ENCODE measurements at regions not wholly inside any gene's neighbourhood (a gene's known extent, or its start where the extent isn't known, plus 50 kb on each side); places are given as distances from the start of the nearest gene placed in this dataset.
"Not testable (repeated sequence)": the region's sequence is repeated elsewhere in the genome, so short reads cannot be mapped to it uniquely, and the experiment has no call there.

GRCh38 chr5:92860061-92860460, 721.0 kb downstream of the NR2F1-AS1 start:
- Histone ChIP-seq H3K36me3 (ENCODE audit: control insufficient read depth, insufficient read depth, low read length) (no peaks in the 10 kb centered on the region), H3K4me3 (ENCODE audit: extremely low read depth, insufficient read depth, low read length, poor library complexity, severe bottlenecking) (no peak overlapping the region), H3K27ac (ENCODE audit: low read depth, low read length, severe bottlenecking) (no peak overlapping the region), H3K4me1 (ENCODE audit: control insufficient read depth, insufficient read depth, low read length, poor library complexity, severe bottlenecking) (no peaks in the 10 kb centered on the region), H3K9me3 (ENCODE audit: control insufficient read depth, low read length) (no peaks in the 10 kb centered on the region)
- WGBS, 2 experiments (ENCODE audit: insufficient coverage in 2 of 2) = 83 to 100% methylated on average over 1 of the region's 2 CpGs

- H3K36me3 ChIP-seq (ENCODE audit: control insufficient read depth, insufficient read depth, low read length) = no peaks in the 10 kb centered on the region
- H3K27ac ChIP-seq (ENCODE audit: low read depth, low read length, severe bottlenecking) = no peak overlapping the region
- WGBS, 2 experiments (ENCODE audit: insufficient coverage in 2 of 2) = 71% methylated on average over 1 of the region's 4 CpGs; no CpG with 5 or more reads in 1 of the 2 experiments
- H3K9me3 ChIP-seq (ENCODE audit: control insufficient read depth, low read length) = no peaks in the 10 kb centered on the region
- H3K4me3 ChIP-seq (ENCODE audit: extremely low read depth, insufficient read depth, low read length, poor library complexity, severe bottlenecking) = no peak overlapping the region
- no peaks in the 10 kb centered on the region for H3K4me1 ChIP-seq (ENCODE audit: control insufficient read depth, insufficient read depth, low read length, poor library complexity, severe bottlenecking)
These were observed 728.8 kb downstream of the NR2F1-AS1 start for GRCh38 chr5:92852219-92852618.

GRCh38 chr5:92850886-92851285, 730.1 kb downstream of the NR2F1-AS1 start:
- no CpG with 5 or more reads among the region's 2 CpGs for WGBS, 2 experiments (ENCODE audit: insufficient coverage in 2 of 2)
- no peaks in the 10 kb centered on the region for H3K4me1 ChIP-seq (ENCODE audit: control insufficient read depth, insufficient read depth, low read length, poor library complexity, severe bottlenecking)
- H3K27ac ChIP-seq (ENCODE audit: low read depth, low read length, severe bottlenecking) = no peak overlapping the region
- no peaks in the 10 kb centered on the region for H3K9me3 ChIP-seq (ENCODE audit: control insufficient read depth, low read length)
- H3K36me3 ChIP-seq (ENCODE audit: control insufficient read depth, insufficient read depth, low read length) = no peaks in the 10 kb centered on the region
- H3K4me3 ChIP-seq (ENCODE audit: extremely low read depth, insufficient read depth, low read length, poor library complexity, severe bottlenecking) = no peak overlapping the region

GRCh38 chr5:92849756-92850155, 731.3 kb downstream of the NR2F1-AS1 start:
- Histone ChIP-seq H3K36me3 (ENCODE audit: control insufficient read depth, insufficient read depth, low read length) (no peaks in the 10 kb centered on the region), H3K27ac (ENCODE audit: low read depth, low read length, severe bottlenecking) (no peak overlapping the region), H3K9me3 (ENCODE audit: control insufficient read depth, low read length) (no peaks in the 10 kb centered on the region), H3K4me3 (ENCODE audit: extremely low read depth, insufficient read depth, low read length, poor library complexity, severe bottlenecking) (no peak overlapping the region), H3K4me1 (ENCODE audit: control insufficient read depth, insufficient read depth, low read length, poor library complexity, severe bottlenecking) (no peaks in the 10 kb centered on the region)

GRCh38 chr5:92841604-92842155, 739.3 kb downstream of the NR2F1-AS1 start:
- Histone ChIP-seq H3K9me3 (ENCODE audit: control insufficient read depth, low read length) (no peaks in the 10 kb centered on the region), H3K4me1 (ENCODE audit: control insufficient read depth, insufficient read depth, low read length, poor library complexity, severe bottlenecking) (no peaks in the 10 kb centered on the region), H3K27ac (ENCODE audit: low read depth, low read length, severe bottlenecking) (no peak overlapping the region), H3K4me3 (ENCODE audit: extremely low read depth, insufficient read depth, low read length, poor library complexity, severe bottlenecking) (no peak overlapping the region), H3K36me3 (ENCODE audit: control insufficient read depth, insufficient read depth, low read length) (no peaks in the 10 kb centered on the region)
- WGBS, 2 experiments (ENCODE audit: insufficient coverage in 2 of 2) = 92 to 93% methylated on average over 3 to 4 of the region's 5 CpGs

GRCh38 chr5:92838253-92838652, 742.8 kb downstream of the NR2F1-AS1 start:
- no CpG with 5 or more reads among the region's 1 CpG for WGBS, 2 experiments (ENCODE audit: insufficient coverage in 2 of 2)
- no peak overlapping the region for H3K27ac ChIP-seq (ENCODE audit: low read depth, low read length, severe bottlenecking)
- H3K4me1 ChIP-seq (ENCODE audit: control insufficient read depth, insufficient read depth, low read length, poor library complexity, severe bottlenecking) = no peaks in the 10 kb centered on the region
- no peaks in the 10 kb centered on the region for H3K36me3 ChIP-seq (ENCODE audit: control insufficient read depth, insufficient read depth, low read length)
- H3K4me3 ChIP-seq (ENCODE audit: extremely low read depth, insufficient read depth, low read length, poor library complexity, severe bottlenecking) = no peak overlapping the region
- H3K9me3 ChIP-seq (ENCODE audit: control insufficient read depth, low read length) = no peaks in the 10 kb centered on the region

- no peaks in the 10 kb centered on the region for H3K36me3 ChIP-seq (ENCODE audit: control insufficient read depth, insufficient read depth, low read length)
- WGBS, 2 experiments (ENCODE audit: insufficient coverage in 2 of 2) = 100% methylated on average over 3 of the region's 3 CpGs; no CpG with 5 or more reads in 1 of the 2 experiments
These were observed 743.9 kb downstream of the NR2F1-AS1 start for GRCh38 chr5:92836855-92837755.

GRCh38 chr5:92835712-92836111, 745.3 kb downstream of the NR2F1-AS1 start:
- H3K27ac ChIP-seq (ENCODE audit: low read depth, low read length, severe bottlenecking) = no peak overlapping the region
- no peaks in the 10 kb centered on the region for H3K36me3 ChIP-seq (ENCODE audit: control insufficient read depth, insufficient read depth, low read length)
- H3K9me3 ChIP-seq (ENCODE audit: control insufficient read depth, low read length) = no peaks in the 10 kb centered on the region
- 0% methylated on average over 1 of the region's 1 CpG for WGBS, 2 experiments (ENCODE audit: insufficient coverage in 2 of 2)
- no peak overlapping the region for H3K4me3 ChIP-seq (ENCODE audit: extremely low read depth, insufficient read depth, low read length, poor library complexity, severe bottlenecking)
- no peaks in the 10 kb centered on the region for H3K4me1 ChIP-seq (ENCODE audit: control insufficient read depth, insufficient read depth, low read length, poor library complexity, severe bottlenecking)

More at GRCh38 chr5:92836855-92837755, 743.9 kb downstream of the NR2F1-AS1 start:
- Histone ChIP-seq H3K4me3 (ENCODE audit: extremely low read depth, insufficient read depth, low read length, poor library complexity, severe bottlenecking) (no peak overlapping the region), H3K9me3 (ENCODE audit: control insufficient read depth, low read length) (no peaks in the 10 kb centered on the region), H3K4me1 (ENCODE audit: control insufficient read depth, insufficient read depth, low read length, poor library complexity, severe bottlenecking) (no peaks in the 10 kb centered on the region), H3K27ac (ENCODE audit: low read depth, low read length, severe bottlenecking) (no peak overlapping the region)

- H3K4me3 ChIP-seq (ENCODE audit: extremely low read depth, insufficient read depth, low read length, poor library complexity, severe bottlenecking); H3K36me3 ChIP-seq (ENCODE audit: control insufficient read depth, insufficient read depth, low read length); H3K27ac ChIP-seq (ENCODE audit: low read depth, low read length, severe bottlenecking); H3K9me3 ChIP-seq (ENCODE audit: control insufficient read depth, low read length); H3K4me1 ChIP-seq (ENCODE audit: control insufficient read depth, insufficient read depth, low read length, poor library complexity, severe bottlenecking): not testable (repeated sequence)
- no CpG with 5 or more reads among the region's 3 CpGs for WGBS, 2 experiments (ENCODE audit: insufficient coverage in 2 of 2)
These were observed 757.5 kb downstream of the NR2F1-AS1 start for GRCh38 chr5:92823551-92823950.

- Histone ChIP-seq H3K4me1 (ENCODE audit: control insufficient read depth, insufficient read depth, low read length, poor library complexity, severe bottlenecking) (no peaks in the 10 kb centered on the region), H3K4me3 (ENCODE audit: extremely low read depth, insufficient read depth, low read length, poor library complexity, severe bottlenecking) (no peak overlapping the region), H3K36me3 (ENCODE audit: control insufficient read depth, insufficient read depth, low read length) (no peaks in the 10 kb centered on the region), H3K27ac (ENCODE audit: low read depth, low read length, severe bottlenecking) (no peak overlapping the region), H3K9me3 (ENCODE audit: control insufficient read depth, low read length) (no peaks in the 10 kb centered on the region)
- WGBS, 2 experiments (ENCODE audit: insufficient coverage in 2 of 2) = 76 to 87% methylated on average over 3 to 6 of the region's 9 CpGs
These were observed 758.8 kb downstream of the NR2F1-AS1 start for GRCh38 chr5:92822183-92822582.

GRCh38 chr5:92809855-92810465, 771.1 kb downstream of the NR2F1-AS1 start:
- no CpG with 5 or more reads among the region's 3 CpGs for WGBS, 2 experiments (ENCODE audit: insufficient coverage in 2 of 2)
- Histone ChIP-seq H3K4me1 (ENCODE audit: control insufficient read depth, insufficient read depth, low read length, poor library complexity, severe bottlenecking) (no peaks in the 10 kb centered on the region), H3K4me3 (ENCODE audit: extremely low read depth, insufficient read depth, low read length, poor library complexity, severe bottlenecking) (no peak overlapping the region), H3K36me3 (ENCODE audit: control insufficient read depth, insufficient read depth, low read length) (no peaks in the 10 kb centered on the region), H3K9me3 (ENCODE audit: control insufficient read depth, low read length) (no peaks in the 10 kb centered on the region), H3K27ac (ENCODE audit: low read depth, low read length, severe bottlenecking) (no peak overlapping the region)
